ENCODE measurements at regions not wholly inside any gene's neighbourhood (a gene's known extent, or its start where the extent isn't known, plus 50 kb on each side); places are given as distances from the start of the nearest gene placed in this dataset.
"Not testable (repeated sequence)": the region's sequence is repeated elsewhere in the genome, so short reads cannot be mapped to it uniquely, and the experiment has no call there.

DNA sequence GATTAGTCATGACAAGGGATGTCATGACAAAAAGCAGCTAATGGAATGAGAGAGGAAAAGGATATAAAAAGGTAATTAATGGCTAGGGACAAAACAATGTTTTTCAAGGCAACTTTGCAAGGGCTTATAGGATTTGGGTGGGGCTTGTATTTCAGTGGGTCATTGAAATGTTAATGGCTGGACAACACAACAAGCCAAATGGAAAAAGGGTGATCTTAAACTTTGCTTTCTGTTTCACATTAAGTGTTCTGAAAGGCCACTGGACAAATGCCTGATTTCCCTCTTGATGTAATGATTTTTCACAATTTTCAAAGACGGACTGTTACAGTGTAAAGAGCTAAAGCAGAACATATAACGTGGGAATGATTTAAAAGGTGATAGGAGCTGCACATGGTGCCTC, 345.0 kb downstream of the TUSC7 start:
- Histone ChIP-seq H3K9me3 (ENCODE audit: low read length) (no peaks in the 10 kb centered on the region), H3K4me3 (ENCODE audit: low read length) (no peak overlapping the region), H3K36me3 (ENCODE audit: insufficient read depth, low read length) (no peaks in the 10 kb centered on the region), H3K27me3 (ENCODE audit: insufficient read depth, low read length, poor library complexity, severe bottlenecking) (no peaks in the 10 kb centered on the region), H3K4me1 (ENCODE audit: insufficient read depth, low read length) (no peaks in the 10 kb centered on the region), H3K27ac (ENCODE audit: low read depth, low read length) (no peak overlapping the region)
- Mint-ChIP-seq H3K9me3 (peaks cover 2 to 5% (median 4%) of the 10 kb centered on the region in 5 donors), H3K27me3 (peaks cover 0 to 1% of the 10 kb centered on the region in 2 donors), H3K36me3 (no peaks in the 10 kb centered on the region), H3K4me3 (no peak overlapping the region), H3K4me1 (no peaks in the 10 kb centered on the region), H3K27ac (no peak overlapping the region)
- CTCF ChIA-PET, result no interaction called here
- no peak for DNase-seq
- POLR2A ChIA-PET, result no interaction called here

DNA sequence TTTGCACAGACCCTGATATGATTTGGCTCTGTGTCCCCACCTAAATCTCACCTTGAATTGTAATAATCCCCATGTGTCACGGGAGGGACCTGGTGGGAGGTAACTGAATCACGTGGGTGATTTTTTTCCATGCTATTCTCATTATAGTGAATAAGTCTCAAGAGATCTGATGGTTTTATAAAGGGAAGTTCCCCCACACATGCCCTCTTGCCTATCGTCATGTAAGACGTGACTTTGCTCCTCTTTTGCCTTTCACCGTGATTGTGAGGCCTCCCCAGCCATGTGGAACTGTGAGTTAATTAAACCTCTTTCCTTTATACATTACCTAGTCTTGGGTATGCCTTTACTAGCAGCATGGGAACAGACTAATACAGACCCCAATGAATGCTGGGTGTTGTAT, 347.4 kb downstream of the TUSC7 start:
- H3K27me3 Mint-ChIP-seq; H3K36me3 Mint-ChIP-seq; H3K36me3 ChIP-seq (ENCODE audit: insufficient read depth, low read length); H3K4me1 ChIP-seq (ENCODE audit: insufficient read depth, low read length); H3K4me1 Mint-ChIP-seq; H3K27me3 ChIP-seq (ENCODE audit: insufficient read depth, low read length, poor library complexity, severe bottlenecking); H3K4me3 ChIP-seq (ENCODE audit: low read length); POLR2A ChIA-PET; H3K9me3 Mint-ChIP-seq; H3K9me3 ChIP-seq (ENCODE audit: low read length); CTCF ChIA-PET; H3K27ac Mint-ChIP-seq; DNase-seq; H3K4me3 Mint-ChIP-seq; H3K27ac ChIP-seq (ENCODE audit: low read depth, low read length): not testable (repeated sequence)

GRCh38 chr3:117059067-117059955, 349.7 kb downstream of the TUSC7 start:
- Histone ChIP-seq H3K4me3 (ENCODE audit: low read length) (no peak overlapping the region), H3K27ac (ENCODE audit: low read depth, low read length) (no peak overlapping the region), H3K27me3 (ENCODE audit: insufficient read depth, low read length, poor library complexity, severe bottlenecking) (no peaks in the 10 kb centered on the region), H3K9me3 (ENCODE audit: low read length) (no peaks in the 10 kb centered on the region), H3K36me3 (ENCODE audit: insufficient read depth, low read length) (no peaks in the 10 kb centered on the region), H3K4me1 (ENCODE audit: insufficient read depth, low read length) (no peaks in the 10 kb centered on the region)
- ChIA-PET POLR2A (no interaction called here), CTCF (no interaction called here)
- no peak for DNase-seq
- Mint-ChIP-seq H3K36me3 (no peaks in the 10 kb centered on the region), H3K9me3 (peaks cover 0 to 5% (median 0%) of the 10 kb centered on the region in 5 donors), H3K4me1 (no peaks in the 10 kb centered on the region), H3K27ac (no peak overlapping the region), H3K27me3 (peaks cover 0 to 1% of the 10 kb centered on the region in 2 donors), H3K4me3 (no peak overlapping the region)

GRCh38 chr3:117059956-117060270, 350.3 kb downstream of the TUSC7 start:
- POLR2A ChIA-PET, result no interaction called here
- Mint-ChIP-seq H3K4me3 (no peak overlapping the region), H3K4me1 (no peaks in the 10 kb centered on the region), H3K36me3 (no peaks in the 10 kb centered on the region), H3K27me3 (peaks cover 0 to 1% of the 10 kb centered on the region in 2 donors), H3K27ac (no peak overlapping the region), H3K9me3 (peaks cover 0 to 5% (median 0%) of the 10 kb centered on the region in 5 donors)
- Histone ChIP-seq H3K4me1 (ENCODE audit: insufficient read depth, low read length) (no peaks in the 10 kb centered on the region), H3K36me3 (ENCODE audit: insufficient read depth, low read length) (no peaks in the 10 kb centered on the region), H3K27ac (ENCODE audit: low read depth, low read length) (no peak overlapping the region), H3K27me3 (ENCODE audit: insufficient read depth, low read length, poor library complexity, severe bottlenecking) (no peaks in the 10 kb centered on the region), H3K4me3 (ENCODE audit: low read length) (no peak overlapping the region), H3K9me3 (ENCODE audit: low read length) (no peaks in the 10 kb centered on the region)
- DNase-seq, result no peak
- CTCF ChIA-PET, result no interaction called here

- no peak overlapping the region for H3K27ac ChIP-seq (ENCODE audit: low read depth, low read length)
- Mint-ChIP-seq H3K27me3 (no peaks in the 10 kb centered on the region), H3K27ac (no peak overlapping the region), H3K4me3 (no peak overlapping the region), H3K4me1 (no peaks in the 10 kb centered on the region), H3K9me3 (peaks cover 0 to 3% (median 0%) of the 10 kb centered on the region in 5 donors), H3K36me3 (no peaks in the 10 kb centered on the region)
- CTCF ChIA-PET, result no interaction called here
- no peaks in the 10 kb centered on the region for H3K9me3 ChIP-seq (ENCODE audit: low read length)
- DNase-seq, result no peak
- H3K4me1 ChIP-seq (ENCODE audit: insufficient read depth, low read length), result no peaks in the 10 kb centered on the region
- POLR2A ChIA-PET, result no interaction called here
- H3K36me3 ChIP-seq (ENCODE audit: insufficient read depth, low read length), result no peaks in the 10 kb centered on the region
- H3K27me3 ChIP-seq (ENCODE audit: insufficient read depth, low read length, poor library complexity, severe bottlenecking), result no peaks in the 10 kb centered on the region
- no peak overlapping the region for H3K4me3 ChIP-seq (ENCODE audit: low read length)
Observed at GRCh38 chr3:117063930-117064329, 354.4 kb downstream of the TUSC7 start.

DNA sequence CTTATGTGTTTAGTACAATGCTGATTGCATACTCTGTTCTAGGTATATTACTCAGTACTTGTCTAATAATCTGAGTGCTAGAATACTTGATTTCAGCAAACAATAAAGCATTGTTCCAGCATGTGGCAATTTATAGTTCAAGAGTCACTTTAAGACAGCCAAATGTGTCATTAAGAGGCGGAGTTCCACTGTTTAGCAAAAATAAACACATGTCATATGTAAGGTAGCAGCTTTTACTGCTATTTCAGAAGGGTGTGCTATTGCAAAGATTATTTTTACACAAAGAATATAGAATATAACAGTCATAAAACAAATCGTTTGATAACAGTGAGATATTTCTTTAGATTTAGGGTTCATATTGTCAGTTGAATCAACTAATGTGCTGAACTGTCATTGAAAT, 358.7 kb downstream of the TUSC7 start:
- H3K27ac Mint-ChIP-seq, result no peak overlapping the region
- no peaks in the 10 kb centered on the region for H3K27me3 ChIP-seq (ENCODE audit: insufficient read depth, low read length, poor library complexity, severe bottlenecking)
- H3K36me3 Mint-ChIP-seq, result no peaks in the 10 kb centered on the region
- H3K9me3 ChIP-seq (ENCODE audit: low read length), result no peaks in the 10 kb centered on the region
- CTCF ChIA-PET, result no interaction called here
- POLR2A ChIA-PET, result no interaction called here
- no peak overlapping the region for H3K27ac ChIP-seq (ENCODE audit: low read depth, low read length)
- H3K36me3 ChIP-seq (ENCODE audit: insufficient read depth, low read length), result no peaks in the 10 kb centered on the region
- no peak overlapping the region for H3K4me3 Mint-ChIP-seq
- H3K4me1 Mint-ChIP-seq, result no peaks in the 10 kb centered on the region
- H3K9me3 Mint-ChIP-seq, result peaks cover 0 to 3% (median 0%) of the 10 kb centered on the region in 5 donors
- no peaks in the 10 kb centered on the region for H3K27me3 Mint-ChIP-seq
- H3K4me3 ChIP-seq (ENCODE audit: low read length), result no peak overlapping the region
- no peaks in the 10 kb centered on the region for H3K4me1 ChIP-seq (ENCODE audit: insufficient read depth, low read length)
- no peak for DNase-seq

DNA sequence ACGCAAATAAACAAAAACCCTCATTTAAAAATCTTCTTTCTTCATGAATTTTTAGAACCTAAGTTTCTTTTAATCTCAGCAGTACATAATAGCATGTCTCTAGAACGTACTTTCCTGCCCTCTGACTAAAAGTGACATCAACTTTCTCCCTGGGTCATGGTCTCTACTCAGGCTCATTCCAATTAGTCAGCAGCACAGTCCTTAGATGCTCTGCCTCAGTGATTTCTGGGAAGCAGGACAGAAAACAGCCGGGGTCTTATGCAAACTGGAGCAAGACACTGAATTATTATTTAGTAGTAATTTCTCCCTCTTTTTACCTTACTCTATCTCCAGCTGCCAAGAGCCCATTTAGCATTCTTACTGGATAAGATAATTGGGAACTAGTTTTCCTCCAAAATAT, 365.2 kb downstream of the TUSC7 start:
- no peaks in the 10 kb centered on the region for H3K27me3 Mint-ChIP-seq
- H3K4me3 Mint-ChIP-seq, result no peak overlapping the region
- CTCF ChIA-PET, result no interaction called here
- peaks cover 0 to 13% (median 2%) of the 10 kb centered on the region in 5 donors for H3K9me3 Mint-ChIP-seq
- POLR2A ChIA-PET, result no interaction called here
- no peaks in the 10 kb centered on the region for H3K27me3 ChIP-seq (ENCODE audit: insufficient read depth, low read length, poor library complexity, severe bottlenecking)
- H3K4me1 Mint-ChIP-seq, result no peaks in the 10 kb centered on the region
- H3K36me3 ChIP-seq (ENCODE audit: insufficient read depth, low read length), result no peaks in the 10 kb centered on the region
- H3K27ac Mint-ChIP-seq, result no peak overlapping the region
- H3K9me3 ChIP-seq (ENCODE audit: low read length), result no peaks in the 10 kb centered on the region
- no peaks in the 10 kb centered on the region for H3K36me3 Mint-ChIP-seq
- no peak overlapping the region for H3K27ac ChIP-seq (ENCODE audit: low read depth, low read length)
- DNase-seq, result no peak
- H3K4me3 ChIP-seq (ENCODE audit: low read length), result no peak overlapping the region
- H3K4me1 ChIP-seq (ENCODE audit: insufficient read depth, low read length), result no peaks in the 10 kb centered on the region

DNA sequence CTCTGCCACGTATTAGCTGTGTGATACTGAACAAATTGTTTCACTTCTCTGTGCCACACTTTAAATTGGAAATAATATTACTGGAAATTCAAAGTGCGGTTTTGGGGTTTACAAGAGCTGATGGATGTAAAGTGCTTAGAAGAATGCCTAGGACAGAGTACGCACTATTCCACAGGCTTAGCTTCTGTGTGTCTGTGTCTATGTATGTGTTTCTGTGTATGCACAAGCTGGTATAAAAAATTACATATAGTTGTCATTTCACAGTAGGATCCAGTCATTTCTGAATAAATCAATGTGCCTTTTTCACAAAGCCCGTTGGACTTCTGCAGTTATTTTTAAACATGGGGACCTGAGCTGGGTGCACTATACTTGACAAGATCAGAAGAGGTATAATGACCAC, 370.4 kb downstream of the TUSC7 start:
- POLR2A ChIA-PET, result no interaction called here

More for the DNA sequence above, 370.4 kb downstream of the TUSC7 start:
- Mint-ChIP-seq H3K4me1 (no peaks in the 10 kb centered on the region), H3K27me3 (no peaks in the 10 kb centered on the region), H3K9me3 (peaks cover 0 to 15% (median 5%) of the 10 kb centered on the region in 5 donors), H3K4me3 (no peak overlapping the region), H3K27ac (no peak overlapping the region), H3K36me3 (no peaks in the 10 kb centered on the region)
- DNase-seq, result no peak
- H3K27me3 ChIP-seq (ENCODE audit: insufficient read depth, low read length, poor library complexity, severe bottlenecking), result no peaks in the 10 kb centered on the region
- H3K4me1 ChIP-seq (ENCODE audit: insufficient read depth, low read length), result no peaks in the 10 kb centered on the region
- no peaks in the 10 kb centered on the region for H3K36me3 ChIP-seq (ENCODE audit: insufficient read depth, low read length)
- H3K4me3 ChIP-seq (ENCODE audit: low read length), result no peak overlapping the region
- H3K27ac ChIP-seq (ENCODE audit: low read depth, low read length), result no peak overlapping the region
- no peaks in the 10 kb centered on the region for H3K9me3 ChIP-seq (ENCODE audit: low read length)
- CTCF ChIA-PET, result no interaction called here

All from CD8-positive, alpha-beta memory T cell (primary cell).